Panc1 (cell line): ENCODE measurements at regions not wholly inside any gene's neighbourhood (a gene's known extent, or its start where the extent isn't known, plus 50 kb on each side); places are given as distances from the start of the nearest gene placed in this dataset.

Experiments used
- ATAC-seq: fragments of 200-7000 bp; cut with Tn5 transposase; 2 replicates; pipeline ENCODE4 v1.9.1; 2020; ENCODE audit warnings: mild to moderate bottlenecking, moderate library complexity
- BruUV-seq: library from RNA; stranded (reverse); fragments of 400-500 nt; replicated peaks from 2 replicates; lab custom pipeline; 2021; lab: Mats Ljungman, UMichigan
- CTCF ChIA-PET: fragments of 300-600 bp; sonication (Branson Sonifier 250); formaldehyde crosslinking; loops from one replicate; lab custom pipeline; 2022; ENCODE audit warnings: antibody characterized with exemption; lab: Charles Lee
- POLR2A ChIA-PET: fragments of 300-600 bp; sonication (Branson Sonifier 250); formaldehyde crosslinking; loops from one replicate; lab custom pipeline; 2022; ENCODE audit warnings: antibody characterized with exemption; lab: Charles Lee
- DNase-seq: peaks from one replicate; pipeline ENCODE4 v3.0.0-alpha.2; 2010; ENCODE audit warnings: low read depth, low spot score
- H3K27ac ChIP-seq: 2 replicates; pipeline ENCODE4 v1.5.1; 2011; ENCODE audit warnings: mild to moderate bottlenecking, low read length, inconsistent platforms
- H3K27me3 ChIP-seq: fragments of 200-500 bp; sonication (Bioruptor generic); 2 replicates; pipeline ENCODE4 v1.6.0; 2014; ENCODE audit warnings: low read length, inconsistent platforms; ENCODE audit not compliant: control insufficient read depth, insufficient read depth
- H3K36me3 ChIP-seq: fragments of 200-500 bp; sonication (Bioruptor generic); 2 replicates; pipeline ENCODE4 v1.5.1; 2014; ENCODE audit warnings: inconsistent platforms, mild to moderate bottlenecking, low read length, moderate library complexity; ENCODE audit not compliant: control insufficient read depth, insufficient read depth
- H3K4me1 ChIP-seq: 2 replicates; pipeline ENCODE4 v1.5.1; 2011; ENCODE audit warnings: inconsistent platforms, mild to moderate bottlenecking, low read length, moderate library complexity; ENCODE audit not compliant: control insufficient read depth, insufficient read depth
- H3K4me3 ChIP-seq, 2 experiments: 2 replicates each; pipeline ENCODE4 v1.5.1; 2011 to 2012; ENCODE audit warnings: low read depth in 2 of 2, low read length in 2 of 2, mild to moderate bottlenecking in 2 of 2, inconsistent platforms in 1 of 2, moderate library complexity in 1 of 2
- H3K9me3 ChIP-seq: fragments of 200-500 bp; sonication (Bioruptor generic); 2 replicates; pipeline ENCODE4 v1.5.1; 2014; ENCODE audit warnings: low read depth, mild to moderate bottlenecking, inconsistent platforms, low read length, moderate library complexity; ENCODE audit not compliant: control insufficient read depth, insufficient read depth
- POLR2AphosphoS5 ChIP-seq: IDR thresholded peaks from 2 replicates; pipeline ENCODE4 v1.6.1; 2012; ENCODE audit warnings: mild to moderate bottlenecking, low read depth, low read length, moderate library complexity
- SIN3A ChIP-seq: IDR thresholded peaks from 2 replicates; pipeline ENCODE4 v1.6.1; 2012; ENCODE audit warnings: low read depth, mild to moderate bottlenecking, low read length, moderate library complexity, borderline replicate concordance; ENCODE audit not compliant: insufficient read depth
- TCF7L2 ChIP-seq: IDR thresholded peaks from 2 replicates; pipeline ENCODE4 v1.6.1; 2011; ENCODE audit warnings: mild to moderate bottlenecking, low read depth, low read length, inconsistent platforms
- in situ Hi-C: cut with HindIII; loops from 2 replicates; pipeline ENCODE4 v1.10.0; 2016; ENCODE audit warnings: low sequenced_read_pairs, low pct_unique_long_range_greater_than_20kb
- intact Hi-C: fragments of 100-400 bp; cut with micrococcal nuclease; formaldehyde crosslinking; loops from one replicate; pipeline ENCODE4 v1.10.0; 2022; ENCODE audit not compliant: unreplicated experiment
- TF ChIP-seq, protein P1 (sequence below), 2 experiments: IDR thresholded peaks; 2 replicates each; pipeline ENCODE4 v1.6.1; 2011 to 2012; ENCODE audit warnings: low read depth in 2 of 2, control low read depth in 1 of 2, low read length in 1 of 2, mild to moderate bottlenecking in 1 of 2, moderate library complexity in 1 of 2; ENCODE audit not compliant: insufficient read depth in 1 of 2
- TF ChIP-seq, protein P2 (sequence below): fragments of 450-650 bp; IDR thresholded peaks from 2 replicates; pipeline ENCODE4 v1.5.1; 2017; ENCODE audit warnings: mild to moderate bottlenecking

DNA sequence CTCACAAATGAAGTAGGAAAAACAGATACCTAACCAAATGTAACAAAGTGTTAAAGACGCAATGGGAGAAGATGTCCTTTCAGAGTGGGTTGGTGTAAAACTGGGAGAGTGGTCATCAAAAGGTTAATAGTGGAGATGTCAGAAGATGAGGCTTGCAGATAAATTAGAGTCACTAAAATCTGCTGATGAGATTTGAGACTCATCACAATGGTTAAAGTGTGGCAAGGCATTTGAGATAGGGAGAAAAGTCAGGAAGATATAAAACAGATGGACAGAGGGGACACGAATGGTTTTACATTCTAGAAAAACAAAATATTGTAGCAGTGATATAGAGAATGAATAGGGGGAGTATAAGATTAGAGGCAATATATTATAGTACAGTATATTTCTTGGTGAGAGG, 406.0 kb upstream of the SEMA6A start:
- no peaks in the 10 kb centered on the region for H3K4me1 ChIP-seq
- no peak for DNase-seq
- H3K9me3 ChIP-seq, result no peaks in the 10 kb centered on the region
- intact Hi-C loops (no loop called here), in situ Hi-C loops (no loop called here)
- ChIA-PET CTCF (no interaction called here), POLR2A (no interaction called here)
- TF ChIP-seq, protein P1, sequence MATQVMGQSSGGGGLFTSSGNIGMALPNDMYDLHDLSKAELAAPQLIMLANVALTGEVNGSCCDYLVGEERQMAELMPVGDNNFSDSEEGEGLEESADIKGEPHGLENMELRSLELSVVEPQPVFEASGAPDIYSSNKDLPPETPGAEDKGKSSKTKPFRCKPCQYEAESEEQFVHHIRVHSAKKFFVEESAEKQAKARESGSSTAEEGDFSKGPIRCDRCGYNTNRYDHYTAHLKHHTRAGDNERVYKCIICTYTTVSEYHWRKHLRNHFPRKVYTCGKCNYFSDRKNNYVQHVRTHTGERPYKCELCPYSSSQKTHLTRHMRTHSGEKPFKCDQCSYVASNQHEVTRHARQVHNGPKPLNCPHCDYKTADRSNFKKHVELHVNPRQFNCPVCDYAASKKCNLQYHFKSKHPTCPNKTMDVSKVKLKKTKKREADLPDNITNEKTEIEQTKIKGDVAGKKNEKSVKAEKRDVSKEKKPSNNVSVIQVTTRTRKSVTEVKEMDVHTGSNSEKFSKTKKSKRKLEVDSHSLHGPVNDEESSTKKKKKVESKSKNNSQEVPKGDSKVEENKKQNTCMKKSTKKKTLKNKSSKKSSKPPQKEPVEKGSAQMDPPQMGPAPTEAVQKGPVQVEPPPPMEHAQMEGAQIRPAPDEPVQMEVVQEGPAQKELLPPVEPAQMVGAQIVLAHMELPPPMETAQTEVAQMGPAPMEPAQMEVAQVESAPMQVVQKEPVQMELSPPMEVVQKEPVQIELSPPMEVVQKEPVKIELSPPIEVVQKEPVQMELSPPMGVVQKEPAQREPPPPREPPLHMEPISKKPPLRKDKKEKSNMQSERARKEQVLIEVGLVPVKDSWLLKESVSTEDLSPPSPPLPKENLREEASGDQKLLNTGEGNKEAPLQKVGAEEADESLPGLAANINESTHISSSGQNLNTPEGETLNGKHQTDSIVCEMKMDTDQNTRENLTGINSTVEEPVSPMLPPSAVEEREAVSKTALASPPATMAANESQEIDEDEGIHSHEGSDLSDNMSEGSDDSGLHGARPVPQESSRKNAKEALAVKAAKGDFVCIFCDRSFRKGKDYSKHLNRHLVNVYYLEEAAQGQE (IDR thresholded peaks at IDR 0.05; ENCODE audit: insufficient read depth in 1 of 2, low read depth in 2 of 2, low read length in 1 of 2), result no peak
- TF ChIP-seq TCF7L2 (no peak), POLR2AphosphoS5 (no peak), SIN3A (no peak)
- TF ChIP-seq, protein P2, sequence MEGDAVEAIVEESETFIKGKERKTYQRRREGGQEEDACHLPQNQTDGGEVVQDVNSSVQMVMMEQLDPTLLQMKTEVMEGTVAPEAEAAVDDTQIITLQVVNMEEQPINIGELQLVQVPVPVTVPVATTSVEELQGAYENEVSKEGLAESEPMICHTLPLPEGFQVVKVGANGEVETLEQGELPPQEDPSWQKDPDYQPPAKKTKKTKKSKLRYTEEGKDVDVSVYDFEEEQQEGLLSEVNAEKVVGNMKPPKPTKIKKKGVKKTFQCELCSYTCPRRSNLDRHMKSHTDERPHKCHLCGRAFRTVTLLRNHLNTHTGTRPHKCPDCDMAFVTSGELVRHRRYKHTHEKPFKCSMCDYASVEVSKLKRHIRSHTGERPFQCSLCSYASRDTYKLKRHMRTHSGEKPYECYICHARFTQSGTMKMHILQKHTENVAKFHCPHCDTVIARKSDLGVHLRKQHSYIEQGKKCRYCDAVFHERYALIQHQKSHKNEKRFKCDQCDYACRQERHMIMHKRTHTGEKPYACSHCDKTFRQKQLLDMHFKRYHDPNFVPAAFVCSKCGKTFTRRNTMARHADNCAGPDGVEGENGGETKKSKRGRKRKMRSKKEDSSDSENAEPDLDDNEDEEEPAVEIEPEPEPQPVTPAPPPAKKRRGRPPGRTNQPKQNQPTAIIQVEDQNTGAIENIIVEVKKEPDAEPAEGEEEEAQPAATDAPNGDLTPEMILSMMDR, result no peak
- no peaks in the 10 kb centered on the region for H3K27me3 ChIP-seq
- no peak for ATAC-seq
- H3K4me3 ChIP-seq, result no peak overlapping the region
- BruUV-seq, result no TSS peak
- no peaks in the 10 kb centered on the region for H3K36me3 ChIP-seq
- no peak overlapping the region for H3K27ac ChIP-seq

DNA sequence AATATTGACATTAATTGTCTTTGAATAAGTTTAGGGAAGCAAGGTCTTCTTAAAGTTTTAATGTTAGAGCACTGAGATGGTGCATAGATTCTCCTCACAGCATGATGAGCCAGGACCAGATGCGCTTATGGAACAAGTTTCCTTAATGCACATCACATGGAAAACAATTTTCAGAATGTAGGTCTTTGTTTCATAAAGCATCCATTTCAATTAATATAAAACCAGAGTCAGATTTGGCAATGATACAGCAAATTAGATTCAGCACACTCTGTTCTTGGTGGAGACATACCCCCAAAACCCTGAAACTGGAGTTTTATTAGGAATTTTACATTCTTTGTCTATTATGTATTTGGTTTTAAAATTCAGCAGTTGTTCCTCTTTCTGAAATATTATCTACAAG, 402.1 kb upstream of the SEMA6A start:
- ATAC-seq (no peak), DNase-seq (no peak)
- Histone ChIP-seq H3K27ac (no peak overlapping the region), H3K9me3 (no peaks in the 10 kb centered on the region), H3K4me3 (no peak overlapping the region), H3K4me1 (no peaks in the 10 kb centered on the region), H3K36me3 (no peaks in the 10 kb centered on the region), H3K27me3 (no peaks in the 10 kb centered on the region)
- ChIA-PET POLR2A (no interaction called here), CTCF (no interaction called here)
- TF ChIP-seq, protein P2, result no peak
- TF ChIP-seq, protein P1 (IDR thresholded peaks at IDR 0.05; ENCODE audit: insufficient read depth in 1 of 2, low read depth in 2 of 2, low read length in 1 of 2), result no peak
- no peak for TF ChIP-seq SIN3A
- TF ChIP-seq TCF7L2, result no peak
- no TSS peak for BruUV-seq
- intact Hi-C loops, result no loop called here
- in situ Hi-C loops, result no loop called here
